ENCODE measurements at regions not wholly inside any gene's neighbourhood (a gene's known extent, or its start where the extent isn't known, plus 50 kb on each side); places are given as distances from the start of the nearest gene placed in this dataset.
A peak's percentile ranks its signal among the peaks of the same experiment; 100 is the strongest.

- no peak for DNase-seq (ENCODE audit: low read depth in 2 of 2)
Measured at GRCh38 chr9:120292606-120293005, 287.4 kb downstream of the CDK5RAP2 start.

- DNase-seq (ENCODE audit: low read depth in 2 of 2), result no peak
Measured at GRCh38 chr9:120291050-120291449, 288.9 kb downstream of the CDK5RAP2 start.

- peak in 1 of 2 experiments; percentile 2 for DNase-seq (ENCODE audit: low read depth in 2 of 2)
Measured at GRCh38 chr9:120289990-120290975, 289.7 kb downstream of the CDK5RAP2 start.

GRCh38 chr9:120289098-120289497, 290.9 kb downstream of the CDK5RAP2 start:
- no peak for DNase-seq (ENCODE audit: low read depth in 2 of 2)

- no peak for DNase-seq (ENCODE audit: low read depth in 2 of 2)
Measured at GRCh38 chr9:120286530-120286929, 293.4 kb downstream of the CDK5RAP2 start.

- DNase-seq (ENCODE audit: low read depth in 2 of 2), result no peak
Measured at GRCh38 chr9:120284821-120285220, 295.1 kb downstream of the CDK5RAP2 start.

- DNase-seq (ENCODE audit: low read depth in 2 of 2), result no peak
Measured at GRCh38 chr9:120281665-120282064, 298.3 kb downstream of the CDK5RAP2 start.

- DNase-seq (ENCODE audit: low read depth in 2 of 2), result no peak
Measured at GRCh38 chr9:120267929-120268328, 312.0 kb downstream of the CDK5RAP2 start.

- no peak for DNase-seq (ENCODE audit: low read depth in 2 of 2)
Measured at GRCh38 chr9:120265791-120266190, 314.2 kb downstream of the CDK5RAP2 start.

- no peak for DNase-seq (ENCODE audit: low read depth in 2 of 2)
Measured at GRCh38 chr9:120264528-120264927, 315.4 kb downstream of the CDK5RAP2 start.

- no peak for DNase-seq (ENCODE audit: low read depth in 2 of 2)
Measured at GRCh38 chr9:120263836-120264235, 316.1 kb downstream of the CDK5RAP2 start.

- DNase-seq (ENCODE audit: low read depth in 2 of 2), result no peak
Measured at GRCh38 chr9:120261419-120261818, 318.5 kb downstream of the CDK5RAP2 start.

GRCh38 chr9:120259100-120259499, 320.9 kb downstream of the CDK5RAP2 start:
- DNase-seq (ENCODE audit: low read depth in 2 of 2), result no peak

- no peak for DNase-seq (ENCODE audit: low read depth in 2 of 2)
Measured at GRCh38 chr9:120258096-120258495, 321.9 kb downstream of the CDK5RAP2 start.

GRCh38 chr9:120257483-120257882, 322.5 kb downstream of the CDK5RAP2 start:
- no peak for DNase-seq (ENCODE audit: low read depth in 2 of 2)

GRCh38 chr9:120256146-120256545, 323.8 kb downstream of the CDK5RAP2 start:
- no peak for DNase-seq (ENCODE audit: low read depth in 2 of 2)

- DNase-seq (ENCODE audit: low read depth in 2 of 2), result no peak
Measured at GRCh38 chr9:120252248-120252647, 327.7 kb downstream of the CDK5RAP2 start.

GRCh38 chr9:120242116-120242811, 337.7 kb downstream of the CDK5RAP2 start:
- no peak for DNase-seq (ENCODE audit: low read depth in 2 of 2)

GRCh38 chr9:120236596-120236995, 343.4 kb downstream of the CDK5RAP2 start:
- no peak for DNase-seq (ENCODE audit: low read depth in 2 of 2)

GRCh38 chr9:120235081-120235480, 344.9 kb downstream of the CDK5RAP2 start:
- no peak for DNase-seq (ENCODE audit: low read depth in 2 of 2)

- no peak for DNase-seq (ENCODE audit: low read depth in 2 of 2)
Measured at GRCh38 chr9:120230227-120230626, 349.7 kb downstream of the CDK5RAP2 start.

GRCh38 chr9:120221844-120222243, 358.1 kb downstream of the CDK5RAP2 start:
- no peak for DNase-seq (ENCODE audit: low read depth in 2 of 2)

GRCh38 chr9:120214332-120214731, 365.6 kb downstream of the CDK5RAP2 start:
- no peak for DNase-seq (ENCODE audit: low read depth in 2 of 2)

Measured in fibroblast of skin of left biceps (primary cell).